ENCODE measurements at regions not wholly inside any gene's neighbourhood (a gene's known extent, or its start where the extent isn't known, plus 50 kb on each side); places are given as distances from the start of the nearest gene placed in this dataset.

DNA sequence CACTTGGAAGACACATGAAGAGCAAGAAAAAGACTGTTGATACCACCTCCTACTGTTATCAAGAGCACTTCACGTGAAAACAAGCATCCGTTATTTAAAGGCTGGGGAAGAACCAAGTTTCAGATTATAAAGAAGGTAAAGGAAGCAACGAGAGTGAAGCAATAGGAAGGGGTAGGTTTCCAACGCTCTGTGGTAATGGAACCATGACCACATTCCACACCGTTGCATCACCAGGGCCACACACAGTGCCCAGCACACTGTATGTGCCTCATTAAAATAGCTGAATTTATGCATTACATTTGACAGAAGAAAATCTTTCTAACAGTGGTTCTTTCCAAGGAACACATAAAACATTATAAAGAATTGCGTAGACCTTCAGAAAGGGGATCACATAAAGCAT, 435.8 kb downstream of the MRPL39 start:
- TF ChIP-seq CTCF (conservative IDR thresholded peaks at IDR 0.05; ENCODE audit: low read length), result no peak
- TF ChIP-seq EZH2phosphoT487 (IDR thresholded peaks at IDR 0.05; ENCODE audit: borderline replicate concordance), result no peak

Data from Loucy (cell line).